Pulmonary artery endothelial cell (primary cell): ENCODE measurements at regions not wholly inside any gene's neighbourhood (a gene's known extent, or its start where the extent isn't known, plus 50 kb on each side); places are given as distances from the start of the nearest gene placed in this dataset.

Source experiments
- DNase-seq: peaks from one replicate; pipeline ENCODE4 v3.0.0-alpha.2; 2011; ENCODE audit warnings: low read depth, low spot score

GRCh38 chr4:178356725-178357124 lies 914.5 kb upstream of the AGA start:
- no peak for DNase-seq

GRCh38 chr4:178385481-178385880 lies 943.2 kb upstream of the AGA start:
- DNase-seq: no peak

GRCh38 chr4:178387756-178388155 lies 945.5 kb upstream of the AGA start:
- no peak for DNase-seq

GRCh38 chr4:178395798-178396197 lies 953.6 kb upstream of the AGA start:
- no peak for DNase-seq

- no peak for DNase-seq
Measured at GRCh38 chr4:178412455-178412854, 970.2 kb upstream of the AGA start.

- no peak for DNase-seq
Measured at GRCh38 chr4:178414042-178414441, 971.8 kb upstream of the AGA start.

GRCh38 chr4:178414881-178415446 lies 972.7 kb upstream of the AGA start:
- no peak for DNase-seq

GRCh38 chr4:178415925-178416324 lies 973.7 kb upstream of the AGA start:
- no peak for DNase-seq

GRCh38 chr4:178423366-178423765 lies 981.1 kb upstream of the AGA start:
- no peak for DNase-seq

GRCh38 chr4:178426871-178427270 lies 984.6 kb upstream of the AGA start:
- no peak for DNase-seq

- no peak for DNase-seq
Measured at GRCh38 chr4:178427663-178428062, 985.4 kb upstream of the AGA start.

- DNase-seq: no peak
Measured at GRCh38 chr4:178448372-178449035, 1006.3 kb upstream of the AGA start.

- DNase-seq: no peak
Measured at GRCh38 chr4:178450614-178451013, 1008.4 kb upstream of the AGA start.

- DNase-seq: no peak
Measured at GRCh38 chr4:178453057-178453456, 1010.8 kb upstream of the AGA start.

- no peak for DNase-seq
Measured at GRCh38 chr4:178457286-178457685, 1015.0 kb upstream of the AGA start.

GRCh38 chr4:178462710-178463109 lies 1020.5 kb upstream of the AGA start:
- DNase-seq: no peak

GRCh38 chr4:178463747-178464146 lies 1021.5 kb upstream of the AGA start:
- no peak for DNase-seq

- no peak for DNase-seq
Measured at GRCh38 chr4:178470996-178471784, 1029.0 kb upstream of the AGA start.

GRCh38 chr4:178471994-178472393 lies 1029.8 kb upstream of the AGA start:
- no peak for DNase-seq

GRCh38 chr4:178480105-178480504 lies 1037.9 kb upstream of the AGA start:
- DNase-seq: no peak

GRCh38 chr4:178480881-178481280 lies 1038.6 kb upstream of the AGA start:
- DNase-seq: no peak

GRCh38 chr4:178481564-178481963 lies 1039.3 kb upstream of the AGA start:
- no peak for DNase-seq

- DNase-seq: no peak
Measured at GRCh38 chr4:178523038-178523437, 1080.8 kb upstream of the AGA start.
